GM12891 (cell line): ENCODE measurements at regions not wholly inside any gene's neighbourhood (a gene's known extent, or its start where the extent isn't known, plus 50 kb on each side); places are given as distances from the start of the nearest gene placed in this dataset.

Experiments
- PAX5 ChIP-seq: IDR thresholded peaks from 2 replicates; pipeline ENCODE4 v1.6.1; 2011; ENCODE audit warnings: low read length, moderate library complexity, mild to moderate bottlenecking; ENCODE audit not compliant: insufficient read depth, severe bottlenecking
- POLR2A ChIP-seq: IDR thresholded peaks from 2 replicates; pipeline ENCODE4 v1.6.1; 2011; ENCODE audit warnings: low read depth, low read length, control low read depth
- POLR2AphosphoS5 ChIP-seq: IDR thresholded peaks from 2 replicates; pipeline ENCODE4 v1.6.1; 2011; ENCODE audit warnings: low read depth, low read length, control low read depth
- SPI1 ChIP-seq: IDR thresholded peaks from 2 replicates; pipeline ENCODE4 v1.6.1; 2011; ENCODE audit warnings: low read depth, low read length, control low read depth
- TAF1 ChIP-seq: IDR thresholded peaks from 2 replicates; pipeline ENCODE4 v1.6.1; 2011; ENCODE audit warnings: low read depth, low read length, control low read depth

DNA sequence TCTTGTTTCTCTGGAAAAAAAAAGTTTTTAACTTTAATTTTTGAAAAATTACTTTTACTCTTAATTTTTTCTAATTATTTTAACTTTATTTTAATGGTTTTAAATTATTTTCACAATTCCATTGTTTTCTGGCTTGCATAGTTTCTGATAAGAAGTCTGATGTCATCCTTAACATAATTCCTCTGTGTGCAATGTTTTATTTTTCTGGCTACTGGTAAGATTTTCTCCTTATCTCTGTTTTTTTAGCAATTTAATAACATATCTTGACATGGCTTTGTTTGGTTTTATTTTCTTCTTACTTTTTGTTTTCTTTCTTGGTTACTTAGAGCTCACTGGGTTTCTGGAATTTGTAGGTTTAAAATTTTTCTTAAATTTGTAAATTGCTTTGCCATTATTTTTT, 114.8 kb downstream of the TBXT start:
- TF ChIP-seq POLR2A (no peak), SPI1 (no peak), POLR2AphosphoS5 (no peak), TAF1 (no peak), PAX5 (no peak)
